Parathyroid adenoma (tissue), 2 donors: ENCODE measurements at regions not wholly inside any gene's neighbourhood (a gene's known extent, or its start where the extent isn't known, plus 50 kb on each side); places are given as distances from the start of the nearest gene placed in this dataset.

Experiments
- H2AFZ ChIP-seq: fragments of 300-600 bp; sonication (generic); one replicate; pipeline ENCODE4 v1.7.0; 2017; ENCODE audit warnings: antibody characterized with exemption, mild to moderate bottlenecking
- H3K27ac ChIP-seq: fragments of 300-600 bp; sonication (generic); one replicate; pipeline ENCODE4 v1.7.0; 2017
- H3K27me3 ChIP-seq: fragments of 300-600 bp; sonication (generic); one replicate; pipeline ENCODE4 v1.7.0; 2017; ENCODE audit warnings: low read length; ENCODE audit not compliant: control insufficient read depth, insufficient read depth
- H3K36me3 ChIP-seq: fragments of 300-600 bp; sonication (generic); one replicate; pipeline ENCODE4 v1.7.0; 2017; ENCODE audit warnings: low read length; ENCODE audit not compliant: control insufficient read depth, insufficient read depth
- H3K4me1 ChIP-seq: fragments of 300-600 bp; sonication (generic); one replicate; pipeline ENCODE4 v1.7.0; 2017; ENCODE audit warnings: control low read depth
- H3K4me2 ChIP-seq: fragments of 300-600 bp; sonication (generic); one replicate; pipeline ENCODE4 v1.7.0; 2017; ENCODE audit warnings: low read length
- H3K4me3 ChIP-seq: fragments of 300-600 bp; sonication (generic); one replicate; pipeline ENCODE4 v1.7.0; 2017; ENCODE audit warnings: low read depth, low read length
- H3K79me2 ChIP-seq: fragments of 300-600 bp; sonication (generic); one replicate; pipeline ENCODE4 v1.7.0; 2017; ENCODE audit warnings: control low read depth
- H3K9ac ChIP-seq: fragments of 300-600 bp; sonication (generic); one replicate; pipeline ENCODE4 v1.7.0; 2017; ENCODE audit warnings: mild to moderate bottlenecking
- H3K9me3 ChIP-seq: fragments of 300-600 bp; sonication (generic); one replicate; pipeline ENCODE4 v1.7.0; 2017; ENCODE audit warnings: low read length; ENCODE audit not compliant: control insufficient read depth
- CTCF ChIP-seq: fragments of 300-600 bp; sonication (generic); IDR thresholded peaks from one replicate; pipeline ENCODE4 v1.7.0; 2017; ENCODE audit warnings: antibody characterized with exemption, mild to moderate bottlenecking
- donor health status: primary hyperparathyroidism.

- no peak overlapping the region for H3K27ac ChIP-seq
- H3K9me3 ChIP-seq: no peaks in the 10 kb centered on the region
- no peak overlapping the region for H2AFZ ChIP-seq
- H3K4me3 ChIP-seq: no peak overlapping the region
- no peaks in the 10 kb centered on the region for H3K4me1 ChIP-seq
- H3K9ac ChIP-seq: no peak overlapping the region
- no peaks in the 10 kb centered on the region for H3K36me3 ChIP-seq
- no peaks in the 10 kb centered on the region for H3K27me3 ChIP-seq
- no peaks in the 10 kb centered on the region for H3K79me2 ChIP-seq
- H3K4me2 ChIP-seq: no peak overlapping the region
- no peak for TF ChIP-seq CTCF
Observed at GRCh38 chr12:90338365-90338764, 616.6 kb downstream of the CCER1 start.

- Histone ChIP-seq H3K9me3 (no peaks in the 10 kb centered on the region), H3K27ac (no peak overlapping the region), H2AFZ (no peak overlapping the region), H3K4me3 (no peak overlapping the region), H3K4me1 (no peaks in the 10 kb centered on the region), H3K9ac (no peak overlapping the region), H3K36me3 (no peaks in the 10 kb centered on the region), H3K27me3 (no peaks in the 10 kb centered on the region), H3K4me2 (no peak overlapping the region), H3K79me2 (no peaks in the 10 kb centered on the region)
- no peak for TF ChIP-seq CTCF
Observed at GRCh38 chr12:90337018-90337417, 618.0 kb downstream of the CCER1 start.

- Histone ChIP-seq H2AFZ (no peak overlapping the region), H3K4me2 (no peak overlapping the region), H3K4me1 (no peaks in the 10 kb centered on the region), H3K9me3 (no peaks in the 10 kb centered on the region), H3K27ac (no peak overlapping the region), H3K36me3 (no peaks in the 10 kb centered on the region), H3K4me3 (no peak overlapping the region), H3K9ac (no peak overlapping the region), H3K79me2 (no peaks in the 10 kb centered on the region), H3K27me3 (no peaks in the 10 kb centered on the region)
- TF ChIP-seq CTCF: no peak
Observed at GRCh38 chr12:90335566-90335965, 619.4 kb downstream of the CCER1 start.

- no peak overlapping the region for H3K4me2 ChIP-seq
- no peaks in the 10 kb centered on the region for H3K36me3 ChIP-seq
- no peaks in the 10 kb centered on the region for H3K4me1 ChIP-seq
- no peak overlapping the region for H3K9ac ChIP-seq
- no peak overlapping the region for H3K4me3 ChIP-seq
- H3K27me3 ChIP-seq: no peaks in the 10 kb centered on the region
- H3K9me3 ChIP-seq: no peaks in the 10 kb centered on the region
- no peaks in the 10 kb centered on the region for H3K79me2 ChIP-seq
- H3K27ac ChIP-seq: no peak overlapping the region
- H2AFZ ChIP-seq: no peak overlapping the region
- TF ChIP-seq CTCF: no peak
Observed at GRCh38 chr12:90333939-90334338, 621.0 kb downstream of the CCER1 start.

- no peak overlapping the region for H3K9ac ChIP-seq
- no peaks in the 10 kb centered on the region for H3K36me3 ChIP-seq
- no peaks in the 10 kb centered on the region for H3K4me1 ChIP-seq
- no peak overlapping the region for H3K4me3 ChIP-seq
- no peaks in the 10 kb centered on the region for H3K27me3 ChIP-seq
- H3K27ac ChIP-seq: no peak overlapping the region
- H3K4me2 ChIP-seq: no peak overlapping the region
- TF ChIP-seq CTCF: no peak
- H3K79me2 ChIP-seq: no peaks in the 10 kb centered on the region
- H3K9me3 ChIP-seq: no peaks in the 10 kb centered on the region
- H2AFZ ChIP-seq: no peak overlapping the region
Observed at GRCh38 chr12:90333424-90333823, 621.6 kb downstream of the CCER1 start.
